NAMALWA (cell line): ENCODE measurements at regions not wholly inside any gene's neighbourhood (a gene's known extent, or its start where the extent isn't known, plus 50 kb on each side); places are given as distances from the start of the nearest gene placed in this dataset.

Experiments
- DNase-seq: peaks from one replicate; pipeline ENCODE4 v3.0.0-alpha.2; 2015; ENCODE audit warnings: low spot score

- DNase-seq = no peak
Measured at GRCh38 chr2:15765686-15766302, 174.1 kb downstream of the DDX1 start.

GRCh38 chr2:15766303-15766861 is 174.0 kb upstream of the MYCN start:
- no peak for DNase-seq

GRCh38 chr2:15766911-15767597 is 173.3 kb upstream of the MYCN start:
- DNase-seq = no peak

GRCh38 chr2:15767679-15768078 is 172.7 kb upstream of the MYCN start:
- no peak for DNase-seq

GRCh38 chr2:15768142-15768541 is 172.2 kb upstream of the MYCN start:
- DNase-seq = no peak

- DNase-seq = no peak
Measured at GRCh38 chr2:15768615-15769014, 171.7 kb upstream of the MYCN start.

GRCh38 chr2:15769235-15769634 is 171.1 kb upstream of the MYCN start:
- DNase-seq = no peak

GRCh38 chr2:15769676-15770547 is 170.4 kb upstream of the MYCN start:
- DNase-seq = no peak

GRCh38 chr2:15770606-15771005 is 169.7 kb upstream of the MYCN start:
- no peak for DNase-seq

- no peak for DNase-seq
Measured at GRCh38 chr2:15771124-15771523, 169.2 kb upstream of the MYCN start.

GRCh38 chr2:15772086-15772595 is 168.2 kb upstream of the MYCN start:
- DNase-seq = no peak

GRCh38 chr2:15772681-15773080 is 167.7 kb upstream of the MYCN start:
- no peak for DNase-seq

- DNase-seq = no peak
Measured at GRCh38 chr2:15773204-15773603, 167.1 kb upstream of the MYCN start.

- DNase-seq = no peak
Measured at GRCh38 chr2:15773846-15774245, 166.5 kb upstream of the MYCN start.

- no peak for DNase-seq
Measured at GRCh38 chr2:15775753-15776628, 164.4 kb upstream of the MYCN start.

- DNase-seq = no peak
Measured at GRCh38 chr2:15776629-15776919, 163.8 kb upstream of the MYCN start.

GRCh38 chr2:15776992-15777702 is 163.2 kb upstream of the MYCN start:
- no peak for DNase-seq

- DNase-seq = no peak
Measured at GRCh38 chr2:15777795-15778371, 162.5 kb upstream of the MYCN start.

GRCh38 chr2:15778529-15779219 is 161.7 kb upstream of the MYCN start:
- DNase-seq = no peak
